IPS DF 6.9 (cell line): ENCODE measurements at regions not wholly inside any gene's neighbourhood (a gene's known extent, or its start where the extent isn't known, plus 50 kb on each side); places are given as distances from the start of the nearest gene placed in this dataset.
"Not testable (repeated sequence)": the region's sequence is repeated elsewhere in the genome, so short reads cannot be mapped to it uniquely, and the experiment has no call there.

Source experiments
- DNase-seq: peaks from one replicate; pipeline ENCODE4 v3.0.0-alpha.2; 2013; ENCODE audit warnings: low read depth, low spot score
- H3K27ac ChIP-seq: one replicate; pipeline ENCODE4 v1.5.1; 2013; ENCODE audit warnings: low read length, control low read depth
- H3K27me3 ChIP-seq: 2 replicates; pipeline ENCODE4 v1.6.1; 2013; ENCODE audit warnings: mild to moderate bottlenecking, low read length; ENCODE audit not compliant: control insufficient read depth, insufficient read depth
- H3K36me3 ChIP-seq: 2 replicates; pipeline ENCODE4 v1.6.1; 2013; ENCODE audit warnings: low read length; ENCODE audit not compliant: control insufficient read depth, insufficient read depth
- H3K4me1 ChIP-seq: 2 replicates; pipeline ENCODE4 v1.6.1; 2013; ENCODE audit warnings: low read length; ENCODE audit not compliant: control insufficient read depth, insufficient read depth
- H3K4me3 ChIP-seq: 2 replicates; pipeline ENCODE4 v1.5.1; 2013; ENCODE audit warnings: mild to moderate bottlenecking, low read length
- H3K9me3 ChIP-seq: 2 replicates; pipeline ENCODE4 v1.6.1; 2013; ENCODE audit warnings: low read length, inconsistent platforms; ENCODE audit not compliant: control insufficient read depth, insufficient read depth
- WGBS: extraction: QIAGEN DNeasy Blood & Tissue Kit; methylation state at CpG from one replicate; pipeline ENCODE4 v1.1.7; 2013; ENCODE audit warnings: mixed read lengths, missing lambda C conversion rate; ENCODE audit not compliant: insufficient read length, insufficient coverage; 5-methylcytosine and 5-hydroxymethylcytosine counted together

- no peak overlapping the region for H3K4me3 ChIP-seq
- WGBS: no CpG with 5 or more reads among the region's 6 CpGs
- H3K27ac ChIP-seq: no peak overlapping the region
- H3K27me3 ChIP-seq: no peaks in the 10 kb centered on the region
- no peaks in the 10 kb centered on the region for H3K4me1 ChIP-seq
- no peaks in the 10 kb centered on the region for H3K9me3 ChIP-seq
- DNase-seq: no peak
- no peaks in the 10 kb centered on the region for H3K36me3 ChIP-seq
Observed at GRCh38 chr20:50328222-50328979, 137.8 kb downstream of the CEBPB start.

GRCh38 chr20:50328996-50329898, 138.6 kb downstream of the CEBPB start:
- Histone ChIP-seq H3K27ac (no peak overlapping the region), H3K4me3 (no peak overlapping the region), H3K9me3 (no peaks in the 10 kb centered on the region), H3K27me3 (no peaks in the 10 kb centered on the region), H3K36me3 (no peaks in the 10 kb centered on the region), H3K4me1 (no peaks in the 10 kb centered on the region)
- no CpG with 5 or more reads among the region's 4 CpGs for WGBS
- no peak for DNase-seq

- H3K9me3 ChIP-seq: no peaks in the 10 kb centered on the region
- H3K27ac ChIP-seq: no peak overlapping the region
- no peaks in the 10 kb centered on the region for H3K27me3 ChIP-seq
- 100% methylated on average over 3 of the region's 3 CpGs for WGBS
- H3K4me1 ChIP-seq: no peaks in the 10 kb centered on the region
- H3K4me3 ChIP-seq: no peak overlapping the region
- DNase-seq: no peak
- H3K36me3 ChIP-seq: no peaks in the 10 kb centered on the region
Observed at GRCh38 chr20:50329981-50330503, 139.4 kb downstream of the CEBPB start.

GRCh38 chr20:50330504-50331313, 140.1 kb downstream of the CEBPB start:
- no peak for DNase-seq
- whole genome bisulfite sequencing: 100% methylated on average over 1 of the region's 17 CpGs
- no peak overlapping the region; the same call in 1 of the 2 replicates for H3K4me3 ChIP-seq
- no peaks in the 10 kb centered on the region for H3K4me1 ChIP-seq
- H3K9me3 ChIP-seq: no peaks in the 10 kb centered on the region
- no peak overlapping the region for H3K27ac ChIP-seq
- no peaks in the 10 kb centered on the region for H3K27me3 ChIP-seq
- H3K36me3 ChIP-seq: no peaks in the 10 kb centered on the region

GRCh38 chr20:50331469-50332363, 141.1 kb downstream of the CEBPB start:
- H3K4me3 ChIP-seq: no peak overlapping the region
- H3K36me3 ChIP-seq: no peaks in the 10 kb centered on the region
- no peaks in the 10 kb centered on the region for H3K4me1 ChIP-seq
- DNase-seq: no peak
- no peaks in the 10 kb centered on the region for H3K27me3 ChIP-seq
- no peak overlapping the region for H3K27ac ChIP-seq
- no peaks in the 10 kb centered on the region for H3K9me3 ChIP-seq
- no CpG with 5 or more reads among the region's 10 CpGs for WGBS

- no peak overlapping the region for H3K27ac ChIP-seq
- H3K36me3 ChIP-seq: no peaks in the 10 kb centered on the region
- DNase-seq: no peak
- H3K4me3 ChIP-seq: no peak overlapping the region
- WGBS: no CpG with 5 or more reads among the region's 11 CpGs
- H3K4me1 ChIP-seq: no peaks in the 10 kb centered on the region
- no peaks in the 10 kb centered on the region for H3K9me3 ChIP-seq
- no peaks in the 10 kb centered on the region for H3K27me3 ChIP-seq
Observed at GRCh38 chr20:50332491-50332980, 141.9 kb downstream of the CEBPB start.

GRCh38 chr20:50333131-50333670, 142.6 kb downstream of the CEBPB start:
- WGBS: no CpG with 5 or more reads among the region's 6 CpGs
- Histone ChIP-seq H3K27me3 (no peaks in the 10 kb centered on the region), H3K9me3 (no peaks in the 10 kb centered on the region), H3K4me3 (no peak overlapping the region), H3K36me3 (no peaks in the 10 kb centered on the region), H3K4me1 (no peaks in the 10 kb centered on the region), H3K27ac (no peak overlapping the region)
- DNase-seq: no peak

- Histone ChIP-seq H3K9me3 (no peaks in the 10 kb centered on the region), H3K27ac (no peak overlapping the region), H3K4me1 (no peaks in the 10 kb centered on the region), H3K4me3 (no peak overlapping the region), H3K27me3 (no peaks in the 10 kb centered on the region), H3K36me3 (no peaks in the 10 kb centered on the region)
- no CpG with 5 or more reads among the region's 8 CpGs for WGBS
- no peak for DNase-seq
Observed at GRCh38 chr20:50333812-50334211, 143.2 kb downstream of the CEBPB start.

GRCh38 chr20:50334512-50334911, 143.9 kb downstream of the CEBPB start:
- DNase-seq: not testable (repeated sequence)

More at GRCh38 chr20:50334512-50334911, 143.9 kb downstream of the CEBPB start:
- H3K9me3 ChIP-seq, H3K4me3 ChIP-seq, H3K4me1 ChIP-seq, H3K27ac ChIP-seq, H3K27me3 ChIP-seq, H3K36me3 ChIP-seq: not testable (repeated sequence)
- no CpG with 5 or more reads among the region's 6 CpGs for WGBS
